Sigmoid colon (tissue), 6 donors: ENCODE measurements at regions not wholly inside any gene's neighbourhood (a gene's known extent, or its start where the extent isn't known, plus 50 kb on each side); places are given as distances from the start of the nearest gene placed in this dataset.

Experiments
- DNase-seq: peaks from one replicate; pipeline ENCODE4 v3.0.0-alpha.2; 2019
- H3K27ac ChIP-seq, 4 donors: fragments of 200-600 bp; sonication (generic); one replicate each; pipeline ENCODE4 v1.5.1; 2016 to 2019; ENCODE audit warnings: mild to moderate bottlenecking in 1 of 4
- H3K27me3 ChIP-seq, 3 donors: fragments of 200-600 bp; sonication (generic); one replicate each; pipeline ENCODE4 v1.5.1; 2019; ENCODE audit warnings: mild to moderate bottlenecking in 1 of 3
- H3K36me3 ChIP-seq, 4 donors: fragments of 200-600 bp; sonication (generic); one replicate each; pipeline ENCODE4 v1.5.1; 2016 to 2019
- H3K4me1 ChIP-seq, 4 donors: fragments of 200-600 bp; sonication (generic); one replicate each; pipeline ENCODE4 v1.5.1; 2017 to 2019
- H3K4me3 ChIP-seq, 4 donors: fragments of 200-600 bp; sonication (generic); one replicate each; pipeline ENCODE4 v1.5.1; 2017 to 2019; ENCODE audit warnings: mild to moderate bottlenecking in 2 of 4, moderate library complexity in 1 of 4
- H3K9me3 ChIP-seq, 4 donors: fragments of 200-600 bp in 3 of 4; sonication (generic) in 3 of 4; one replicate each; pipeline versions ENCODE4 v1.5.1 to v1.6.1; 2013 to 2019
- EP300 ChIP-seq, 4 donors: sonication (generic); formaldehyde crosslinking; IDR thresholded peaks; one replicate each; pipeline ENCODE4 v1.6.1; 2017; ENCODE audit warnings: antibody characterized with exemption in 4 of 4
- POLR2A ChIP-seq, 2 donors: fragments of 450-650 bp; IDR thresholded peaks; one replicate each; pipeline ENCODE4 v1.6.1; 2016; ENCODE audit warnings: antibody characterized with exemption in 2 of 2, mild to moderate bottlenecking in 2 of 2, moderate library complexity in 2 of 2
- POLR2AphosphoS5 ChIP-seq, 4 donors: sonication (generic); formaldehyde crosslinking; IDR thresholded peaks; one replicate each; pipeline ENCODE4 v1.6.1; 2017; ENCODE audit warnings: antibody characterized with exemption in 4 of 4
- WGBS, 2 donors: extraction: QIAGEN DNeasy Blood & Tissue Kit; methylation state at CpG; one replicate each; pipeline ENCODE4 v1.1.7; 2013; 5-methylcytosine and 5-hydroxymethylcytosine counted together
- intact Hi-C: fragments of 100-400 bp; cut with DNase I; formaldehyde crosslinking; loops from one replicate; pipeline ENCODE4 v1.15.1; 2023
- TF ChIP-seq, protein P1 (sequence below), 4 experiments: fragments of 450-650 bp in 3 of 4; fragments of 200-600 bp in 1 of 4; IDR thresholded peaks; one replicate each; pipeline ENCODE4 v1.5.1; 2016 to 2019; ENCODE audit warnings: antibody characterized with exemption in 4 of 4, mild to moderate bottlenecking in 3 of 4, moderate library complexity in 2 of 4
- donor health status: healthy with polysubstance abuse.
- donor health status: healthy.

DNA sequence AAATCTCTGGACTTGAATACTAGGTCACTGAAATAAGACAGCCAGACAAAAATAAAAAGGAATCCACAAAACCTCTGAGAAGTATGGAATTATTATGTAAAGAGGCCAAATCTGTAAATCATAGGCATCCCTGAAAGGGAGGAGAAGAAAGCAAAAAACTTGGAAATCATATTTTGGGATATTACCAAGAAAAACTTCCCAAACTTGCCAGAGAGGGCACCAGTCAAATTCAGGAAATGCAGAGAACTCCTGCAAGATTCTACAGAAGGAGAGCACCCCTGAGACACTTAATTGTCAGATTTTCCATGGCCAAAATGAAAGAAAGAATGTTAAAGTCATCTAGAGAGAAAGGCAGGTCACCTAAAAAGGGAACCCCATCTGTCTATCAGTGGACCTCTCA lies 862.3 kb upstream of the PRMT6 start:
- Histone ChIP-seq H3K9me3 (peaks cover 0 to 7% (median 0%) of the 10 kb centered on the region in 4 donors), H3K27ac (no peak overlapping the region), H3K36me3 (no peaks in the 10 kb centered on the region), H3K4me3 (no peak overlapping the region), H3K4me1 (peaks cover 0 to 18% (median 4%) of the 10 kb centered on the region in 4 donors), H3K27me3 (no peaks in the 10 kb centered on the region)
- no peak for DNase-seq
- intact Hi-C loops = no loop called here
- TF ChIP-seq EP300 (IDR thresholded peaks at IDR 0.05) (no peak), POLR2A (IDR thresholded peaks at IDR 0.05) (no peak), POLR2AphosphoS5 (IDR thresholded peaks at IDR 0.05) (no peak)
- TF ChIP-seq, protein P1, sequence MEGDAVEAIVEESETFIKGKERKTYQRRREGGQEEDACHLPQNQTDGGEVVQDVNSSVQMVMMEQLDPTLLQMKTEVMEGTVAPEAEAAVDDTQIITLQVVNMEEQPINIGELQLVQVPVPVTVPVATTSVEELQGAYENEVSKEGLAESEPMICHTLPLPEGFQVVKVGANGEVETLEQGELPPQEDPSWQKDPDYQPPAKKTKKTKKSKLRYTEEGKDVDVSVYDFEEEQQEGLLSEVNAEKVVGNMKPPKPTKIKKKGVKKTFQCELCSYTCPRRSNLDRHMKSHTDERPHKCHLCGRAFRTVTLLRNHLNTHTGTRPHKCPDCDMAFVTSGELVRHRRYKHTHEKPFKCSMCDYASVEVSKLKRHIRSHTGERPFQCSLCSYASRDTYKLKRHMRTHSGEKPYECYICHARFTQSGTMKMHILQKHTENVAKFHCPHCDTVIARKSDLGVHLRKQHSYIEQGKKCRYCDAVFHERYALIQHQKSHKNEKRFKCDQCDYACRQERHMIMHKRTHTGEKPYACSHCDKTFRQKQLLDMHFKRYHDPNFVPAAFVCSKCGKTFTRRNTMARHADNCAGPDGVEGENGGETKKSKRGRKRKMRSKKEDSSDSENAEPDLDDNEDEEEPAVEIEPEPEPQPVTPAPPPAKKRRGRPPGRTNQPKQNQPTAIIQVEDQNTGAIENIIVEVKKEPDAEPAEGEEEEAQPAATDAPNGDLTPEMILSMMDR (IDR thresholded peaks at IDR 0.05) = no peak

DNA sequence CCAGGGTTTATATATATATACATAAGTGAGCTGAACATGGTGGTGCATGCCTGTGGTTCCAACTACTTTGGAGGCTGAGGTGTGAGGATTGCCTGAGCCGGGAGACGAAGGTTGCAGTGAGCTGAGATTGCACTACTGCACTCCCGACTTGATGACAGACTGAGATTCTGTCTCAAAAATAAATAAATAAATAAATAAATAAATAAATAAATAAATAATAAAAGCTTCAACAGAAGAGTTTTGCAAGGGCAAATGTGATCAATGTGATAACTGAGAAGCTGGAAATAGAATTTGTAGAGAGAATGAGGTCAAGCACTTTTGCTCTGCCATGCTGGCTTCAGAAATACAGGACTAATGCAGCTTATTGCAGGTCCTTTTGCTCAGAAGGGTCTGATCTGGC lies 855.8 kb upstream of the PRMT6 start:
- H3K4me3 ChIP-seq = no peak overlapping the region
- no peaks in the 10 kb centered on the region for H3K9me3 ChIP-seq
- H3K4me1 ChIP-seq = peaks cover 0 to 18% (median 4%) of the 10 kb centered on the region in 4 donors
- H3K27me3 ChIP-seq = no peaks in the 10 kb centered on the region
- H3K36me3 ChIP-seq = no peaks in the 10 kb centered on the region
- no peak for DNase-seq
- WGBS, 2 donors = 91 to 92% methylated on average over 3 of the region's 3 CpGs
- no peak overlapping the region for H3K27ac ChIP-seq
- intact Hi-C loops = no loop called here
- TF ChIP-seq POLR2AphosphoS5 (IDR thresholded peaks at IDR 0.05) (no peak), POLR2A (IDR thresholded peaks at IDR 0.05) (no peak), EP300 (IDR thresholded peaks at IDR 0.05) (no peak)
- TF ChIP-seq, protein P1 (IDR thresholded peaks at IDR 0.05) = no peak

DNA sequence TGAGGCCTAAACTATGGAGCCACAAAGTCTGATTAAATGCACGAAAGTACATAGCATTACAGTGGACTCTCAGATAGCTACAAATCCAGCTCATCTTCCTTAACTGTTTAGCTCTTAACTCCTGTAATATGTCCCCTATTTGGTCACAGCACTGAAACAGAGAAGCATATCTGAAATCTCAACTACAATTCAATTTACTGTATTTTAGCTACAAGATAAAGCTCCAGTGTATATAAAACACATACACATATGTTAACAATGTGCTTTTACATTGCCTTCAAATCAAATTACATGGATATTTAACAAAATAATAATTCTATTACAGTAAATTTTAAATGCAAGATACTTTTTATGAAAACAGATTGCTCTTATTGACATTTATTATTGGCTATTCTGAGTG lies 849.3 kb upstream of the PRMT6 start:
- 84 to 89% methylated on average over 1 of the region's 1 CpG for WGBS, 2 donors
- TF ChIP-seq EP300 (IDR thresholded peaks at IDR 0.05) (no peak), POLR2A (IDR thresholded peaks at IDR 0.05) (no peak), POLR2AphosphoS5 (IDR thresholded peaks at IDR 0.05) (no peak)
- TF ChIP-seq, protein P1 (IDR thresholded peaks at IDR 0.05) = no peak
- Histone ChIP-seq H3K36me3 (no peaks in the 10 kb centered on the region), H3K4me3 (no peak overlapping the region), H3K4me1 (no peaks in the 10 kb centered on the region), H3K9me3 (no peaks in the 10 kb centered on the region), H3K27ac (no peak overlapping the region), H3K27me3 (no peaks in the 10 kb centered on the region)
- no peak for DNase-seq
- intact Hi-C loops = no loop called here

DNA sequence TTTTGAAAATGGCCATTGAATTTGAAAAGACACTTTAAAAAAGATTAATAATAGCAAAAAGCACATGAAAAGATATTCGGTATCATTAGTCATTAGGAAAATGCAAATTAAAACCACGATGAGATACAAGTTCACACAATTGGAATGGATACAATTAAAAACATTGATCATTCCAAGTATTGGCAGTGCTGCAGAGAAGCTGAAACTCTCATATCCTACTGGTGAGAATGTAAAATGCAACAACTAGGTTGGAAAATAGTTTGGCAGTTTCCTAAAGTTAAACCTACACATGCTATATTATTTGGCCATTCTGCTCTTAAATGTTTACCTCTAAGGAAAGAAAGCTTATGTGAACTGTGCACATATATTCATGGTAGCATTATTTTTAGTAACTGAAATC lies 838.7 kb upstream of the PRMT6 start:
- no peak for TF ChIP-seq POLR2AphosphoS5 (IDR thresholded peaks at IDR 0.05)
- TF ChIP-seq EP300 (IDR thresholded peaks at IDR 0.05) = no peak
- TF ChIP-seq, protein P1 (IDR thresholded peaks at IDR 0.05) = no peak
- H3K27me3 ChIP-seq = no peaks in the 10 kb centered on the region
- no peak overlapping the region for H3K27ac ChIP-seq
- no peak for DNase-seq
- WGBS, 2 donors = 59 to 72% methylated on average over 2 of the region's 2 CpGs
- H3K4me3 ChIP-seq = no peak overlapping the region
- H3K36me3 ChIP-seq = no peaks in the 10 kb centered on the region
- no peaks in the 10 kb centered on the region for H3K4me1 ChIP-seq
- no peaks in the 10 kb centered on the region for H3K9me3 ChIP-seq
- intact Hi-C loops = no loop called here

DNA sequence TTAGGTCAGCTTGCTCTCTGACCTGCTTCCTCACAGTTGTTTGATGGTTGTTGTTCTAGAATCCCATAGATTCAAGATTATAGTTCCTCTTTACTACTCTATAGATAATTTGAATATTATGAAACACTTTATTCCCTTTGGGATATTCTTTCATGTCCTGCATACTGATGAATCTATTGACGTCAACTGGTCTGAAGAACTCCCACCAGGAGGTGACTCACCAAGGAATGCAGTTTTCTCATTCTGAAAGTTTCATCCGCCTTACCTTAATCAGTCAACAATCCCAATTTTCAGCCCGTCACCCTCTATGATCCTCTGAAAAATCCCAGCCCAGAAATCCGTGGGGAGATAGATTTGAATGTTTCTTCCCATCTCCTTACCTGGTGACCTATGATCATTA lies 834.1 kb upstream of the PRMT6 start:
- 83 to 90% methylated on average over 4 of the region's 4 CpGs for WGBS, 2 donors
- DNase-seq = no peak
- H3K36me3 ChIP-seq = no peaks in the 10 kb centered on the region
- intact Hi-C loops = no loop called here
- H3K9me3 ChIP-seq = no peaks in the 10 kb centered on the region
- no peaks in the 10 kb centered on the region for H3K27me3 ChIP-seq
- H3K4me3 ChIP-seq = no peak overlapping the region
- TF ChIP-seq POLR2AphosphoS5 (IDR thresholded peaks at IDR 0.05) (no peak), POLR2A (IDR thresholded peaks at IDR 0.05) (no peak), EP300 (IDR thresholded peaks at IDR 0.05) (no peak)
- TF ChIP-seq, protein P1 (IDR thresholded peaks at IDR 0.05) = no peak
- H3K27ac ChIP-seq = no peak overlapping the region
- no peaks in the 10 kb centered on the region for H3K4me1 ChIP-seq
